ACC112 (cell line): ENCODE measurements at regions not wholly inside any gene's neighbourhood (a gene's known extent, or its start where the extent isn't known, plus 50 kb on each side); places are given as distances from the start of the nearest gene placed in this dataset.

Source experiments
- H2AFZ ChIP-seq: fragments of 200-600 bp; sonication (generic); one replicate; pipeline ENCODE4 v1.6.0; 2017; ENCODE audit warnings: antibody characterized with exemption, low read length; ENCODE audit not compliant: unreplicated experiment
- H3K27ac ChIP-seq: fragments of 200-600 bp; sonication (generic); 2 replicates; pipeline ENCODE4 v1.5.1; 2014; ENCODE audit warnings: low read depth, mild to moderate bottlenecking, antibody characterized with exemption, low read length, moderate library complexity
- H3K27me3 ChIP-seq: fragments of 200-600 bp; sonication (generic); 2 replicates; pipeline ENCODE4 v1.6.1; 2014; ENCODE audit warnings: mild to moderate bottlenecking, antibody characterized with exemption, low read length, moderate library complexity, mixed read lengths; ENCODE audit not compliant: insufficient read depth
- H3K36me3 ChIP-seq: fragments of 200-600 bp; sonication (generic); 2 replicates; pipeline ENCODE4 v1.6.1; 2016; ENCODE audit warnings: mild to moderate bottlenecking, antibody characterized with exemption, low read length, moderate library complexity, mixed read lengths; ENCODE audit not compliant: insufficient read depth
- H3K4me1 ChIP-seq: fragments of 200-600 bp; sonication (generic); one replicate; pipeline ENCODE4 v1.6.1; 2016; ENCODE audit warnings: low read length, mixed read lengths; ENCODE audit not compliant: insufficient read depth, unreplicated experiment, control insufficient read depth
- H3K4me3 ChIP-seq: fragments of 200-600 bp; sonication (generic); 2 replicates; pipeline ENCODE4 v1.5.1; 2014; ENCODE audit warnings: mild to moderate bottlenecking, low read depth, low read length
- H3K79me2 ChIP-seq: fragments of 200-600 bp; sonication (generic); one replicate; pipeline ENCODE4 v1.6.0; 2016; ENCODE audit warnings: low read length; ENCODE audit not compliant: control insufficient read depth, unreplicated experiment, insufficient read depth

DNA sequence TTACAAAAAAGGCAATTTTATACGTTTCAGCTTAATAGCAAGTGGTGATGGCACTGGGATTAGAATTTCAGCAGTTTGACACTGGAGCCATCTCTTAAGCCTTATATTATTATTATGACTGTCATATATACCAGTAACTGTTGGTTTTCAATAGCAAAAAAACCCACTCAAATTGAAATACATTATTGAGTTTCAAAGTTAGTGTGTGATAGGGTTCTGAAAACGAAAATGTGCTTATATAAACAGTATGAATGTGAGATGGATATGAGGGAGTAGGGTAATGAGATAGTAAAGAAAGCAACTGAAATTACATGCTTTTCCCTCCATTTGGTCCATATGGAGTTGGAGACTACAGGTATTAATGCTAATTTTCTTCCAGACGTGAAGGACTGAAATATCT lies 68.6 kb upstream of the ACTBL2 start:
- Histone ChIP-seq H2AFZ (no peak overlapping the region), H3K27me3 (no peaks in the 10 kb centered on the region), H3K27ac (no peak overlapping the region), H3K4me1 (no peaks in the 10 kb centered on the region), H3K79me2 (no peaks in the 10 kb centered on the region), H3K36me3 (no peaks in the 10 kb centered on the region), H3K4me3 (no peak overlapping the region)

DNA sequence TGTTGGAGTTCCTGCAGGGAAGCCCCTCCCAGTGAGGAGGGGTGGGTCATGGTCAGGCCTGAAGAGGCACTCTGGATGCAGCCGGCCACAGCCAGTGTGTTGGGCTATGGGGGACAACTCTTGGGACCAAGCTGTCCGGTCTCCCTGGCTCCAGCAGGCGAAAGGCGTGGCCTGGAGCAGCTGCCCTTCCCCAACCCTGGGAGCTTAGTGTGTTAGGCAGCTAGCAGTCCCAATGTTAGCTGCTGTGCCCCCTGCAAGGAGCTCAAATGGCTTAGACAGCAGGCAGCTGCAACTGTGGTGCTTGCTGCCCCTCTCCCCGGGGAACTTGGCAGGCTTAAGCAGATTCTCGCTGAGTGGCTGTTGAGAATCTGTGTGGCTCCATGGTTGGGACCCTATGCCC lies 67.5 kb upstream of the ACTBL2 start:
- no peaks in the 10 kb centered on the region for H3K27me3 ChIP-seq
- H3K36me3 ChIP-seq: no peaks in the 10 kb centered on the region
- no peaks in the 10 kb centered on the region for H3K4me1 ChIP-seq
- H3K27ac ChIP-seq: no peak overlapping the region
- no peak overlapping the region for H3K4me3 ChIP-seq
- no peaks in the 10 kb centered on the region for H3K79me2 ChIP-seq
- H2AFZ ChIP-seq: no peak overlapping the region

DNA sequence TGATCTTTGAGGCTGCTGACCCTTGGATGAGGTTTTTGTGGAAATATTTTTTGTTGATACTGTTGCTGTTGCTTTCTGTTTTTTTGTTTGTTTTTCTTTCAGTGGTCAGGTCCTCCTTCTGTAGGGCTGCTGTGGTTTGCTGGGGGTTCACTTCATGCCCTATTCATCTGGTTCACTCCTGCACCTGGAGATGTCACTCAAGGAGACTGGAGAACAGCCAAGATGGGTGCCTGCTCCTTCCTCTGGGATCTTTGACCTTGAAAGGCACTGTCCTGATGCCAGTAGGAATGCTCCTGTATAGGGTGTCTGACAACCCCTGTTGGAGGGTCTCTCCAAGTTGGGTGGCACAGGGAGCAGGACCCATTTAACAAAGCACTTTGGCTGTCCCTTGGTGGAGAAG lies 67.0 kb upstream of the ACTBL2 start:
- Histone ChIP-seq H3K79me2 (no peaks in the 10 kb centered on the region), H3K27me3 (no peaks in the 10 kb centered on the region), H2AFZ (no peak overlapping the region), H3K36me3 (no peaks in the 10 kb centered on the region), H3K27ac (no peak overlapping the region), H3K4me1 (no peaks in the 10 kb centered on the region), H3K4me3 (no peak overlapping the region)

DNA sequence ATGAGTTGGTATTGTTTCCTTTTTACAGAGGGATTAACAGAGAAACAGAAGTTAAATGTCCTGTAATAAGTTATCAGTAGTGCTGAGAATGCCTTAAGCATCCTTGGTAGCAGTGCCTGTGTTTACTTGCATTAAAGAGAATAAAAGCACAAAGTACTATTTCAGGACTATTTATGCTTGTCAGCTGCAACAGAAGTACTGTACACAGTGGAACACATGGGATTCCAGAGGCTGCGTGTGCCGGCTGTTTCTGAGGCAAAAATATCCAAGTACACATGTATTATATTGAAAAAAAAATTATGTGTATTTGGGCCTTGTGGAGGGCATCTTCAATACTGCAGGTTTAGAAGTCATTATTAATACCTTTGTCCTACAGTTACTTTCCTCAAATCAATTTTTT lies 58.2 kb upstream of the ACTBL2 start:
- Histone ChIP-seq H3K27me3 (no peaks in the 10 kb centered on the region), H3K36me3 (no peaks in the 10 kb centered on the region), H2AFZ (no peak overlapping the region), H3K79me2 (no peaks in the 10 kb centered on the region), H3K27ac (no peak overlapping the region), H3K4me1 (peaks cover 20% of the 10 kb centered on the region), H3K4me3 (no peak overlapping the region)

DNA sequence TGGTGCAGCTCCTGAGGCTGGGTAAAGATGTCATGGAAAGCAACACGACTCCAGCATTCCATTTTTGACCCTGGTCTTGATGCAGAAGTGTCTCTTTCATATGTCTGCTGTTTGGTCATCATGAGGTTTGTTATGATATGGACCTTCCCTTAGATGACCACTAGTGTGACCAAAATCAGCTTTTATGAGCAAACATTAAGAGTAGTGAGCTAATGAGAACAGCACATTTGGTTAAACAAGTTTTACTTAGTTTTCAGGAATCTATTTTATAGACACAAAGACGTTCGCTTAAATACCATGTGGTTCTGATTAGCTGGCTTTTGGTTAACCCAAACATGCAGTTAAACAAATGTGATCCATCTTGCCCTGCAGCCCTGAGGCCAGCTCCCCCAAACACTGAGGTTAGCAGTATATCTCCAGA lies 56.7 kb upstream of the ACTBL2 start:
- H2AFZ ChIP-seq: peak overlapping the region; percentile 89

DNA sequence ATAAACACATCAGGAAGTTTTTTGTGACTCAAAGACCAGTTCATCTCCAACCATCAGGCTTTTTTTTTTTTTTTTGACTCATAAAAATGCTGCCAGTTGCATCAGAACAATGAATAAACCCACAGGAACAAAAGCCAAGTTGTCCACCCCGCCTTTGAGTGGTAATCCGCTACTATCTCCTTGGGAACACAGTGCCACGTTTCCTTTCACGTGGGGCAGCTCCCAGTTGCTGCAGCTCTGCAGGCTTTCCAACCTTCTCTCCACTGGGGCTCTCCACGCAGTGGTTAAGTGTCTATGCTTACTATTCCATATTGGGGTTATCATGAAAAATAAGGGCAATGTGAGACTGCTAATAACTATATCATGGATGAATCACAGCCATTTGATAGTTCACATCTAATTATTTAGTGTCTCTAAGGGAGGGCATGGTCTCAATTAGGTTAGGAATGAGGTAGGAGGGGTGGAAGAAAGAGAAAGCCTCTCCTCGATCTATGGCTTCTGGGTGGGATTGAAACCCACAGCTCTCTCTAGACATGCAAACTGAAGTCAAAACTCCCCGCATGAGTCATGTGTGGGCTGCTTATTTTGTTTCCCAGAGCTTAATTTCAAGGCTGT lies 55.8 kb upstream of the ACTBL2 start:
- Histone ChIP-seq H2AFZ (peak overlapping the region; percentile 89), H3K79me2 (no peaks in the 10 kb centered on the region), H3K4me3 (peak overlapping the region; percentile 63), H3K36me3 (no peaks in the 10 kb centered on the region), H3K27me3 (no peaks in the 10 kb centered on the region), H3K4me1 (peaks cover 20% of the 10 kb centered on the region), H3K27ac (peak overlapping the region; percentile 82)

More for the DNA sequence above, 56.7 kb upstream of the ACTBL2 start:
- Histone ChIP-seq H3K27ac (peak overlapping the region; percentile 82), H3K4me3 (peak overlapping the region; percentile 63; the same call in 1 of the 2 replicates), H3K79me2 (no peaks in the 10 kb centered on the region), H3K36me3 (no peaks in the 10 kb centered on the region), H3K27me3 (no peaks in the 10 kb centered on the region), H3K4me1 (peaks cover 20% of the 10 kb centered on the region)

DNA sequence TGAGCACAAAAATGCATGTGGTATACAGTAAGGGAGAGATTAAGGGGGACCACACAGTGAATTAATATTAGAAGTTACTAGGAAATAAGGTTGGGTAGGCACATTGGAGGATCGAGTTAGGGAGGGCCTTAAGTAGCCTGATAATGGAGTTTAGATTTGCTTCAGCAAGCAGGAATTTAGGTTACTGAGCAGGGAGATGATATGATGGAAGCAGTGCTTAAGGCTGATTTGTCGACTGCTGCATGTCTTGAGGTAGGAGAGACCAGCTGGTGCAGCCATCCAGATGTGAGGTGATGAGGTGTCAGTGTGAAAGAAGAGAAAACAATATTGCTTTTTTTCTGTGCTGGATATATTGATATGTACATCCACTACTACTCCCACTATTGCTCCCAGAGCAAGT lies 55.2 kb upstream of the ACTBL2 start:
- Histone ChIP-seq H3K27me3 (no peaks in the 10 kb centered on the region), H2AFZ (no peak overlapping the region), H3K27ac (peak overlapping the region; percentile 82), H3K4me3 (no peak overlapping the region), H3K36me3 (no peaks in the 10 kb centered on the region), H3K4me1 (peaks cover 26% of the 10 kb centered on the region), H3K79me2 (no peaks in the 10 kb centered on the region)

DNA sequence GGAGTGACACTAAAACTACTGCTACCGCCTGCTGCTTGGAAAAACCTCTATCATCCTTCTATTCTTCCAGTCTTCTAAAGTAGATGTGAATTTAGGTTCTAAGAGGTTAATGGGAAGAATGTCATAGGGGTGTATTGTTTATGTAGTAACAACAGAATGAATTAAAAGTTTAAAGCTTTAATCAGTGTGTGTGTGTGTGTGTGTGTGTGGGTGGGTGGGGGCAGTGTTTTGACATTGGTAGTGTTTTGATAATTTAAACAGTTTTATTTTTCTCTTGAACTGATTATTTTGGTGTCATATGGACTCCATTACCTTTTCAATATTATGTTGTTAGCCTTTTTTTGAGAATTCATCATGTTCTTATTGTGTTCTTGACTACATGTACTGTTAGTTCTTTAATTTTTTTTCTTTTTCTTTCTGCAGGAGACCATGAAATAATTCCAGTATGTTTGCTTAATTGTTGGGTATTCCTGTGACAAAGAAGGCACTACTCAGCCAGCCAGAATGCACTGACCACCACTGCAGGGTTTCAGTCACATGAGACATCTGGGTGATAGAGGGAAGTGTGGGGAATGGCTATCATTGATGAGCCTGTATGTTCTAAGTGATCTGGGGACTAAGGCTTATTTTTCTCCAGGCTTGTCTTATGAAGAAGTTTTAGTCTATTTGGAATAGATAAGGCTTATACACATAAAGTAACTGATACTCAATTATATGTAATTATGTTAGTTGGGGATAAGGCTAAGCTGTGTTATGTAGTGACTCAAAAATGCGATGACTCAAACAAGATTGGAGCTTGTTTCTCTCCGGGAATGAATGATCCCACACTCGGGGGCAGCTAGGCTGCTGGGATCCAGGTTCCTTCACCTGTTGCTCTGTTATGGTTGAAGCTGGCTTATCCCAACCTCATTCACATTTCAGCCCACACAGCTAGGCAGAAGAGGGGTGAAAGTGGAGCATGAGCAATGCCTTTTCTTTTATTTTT lies 50.2 kb upstream of the ACTBL2 start:
- Histone ChIP-seq H3K4me3 (no peak overlapping the region), H3K27ac (peak overlapping the region; percentile 38; the same call in 1 of the 2 replicates), H3K79me2 (no peaks in the 10 kb centered on the region), H3K4me1 (peaks cover 12% of the 10 kb centered on the region), H3K27me3 (no peaks in the 10 kb centered on the region), H3K36me3 (no peaks in the 10 kb centered on the region), H2AFZ (no peak overlapping the region)
